C4-2B (cell line): ENCODE measurements at regions not wholly inside any gene's neighbourhood (a gene's known extent, or its start where the extent isn't known, plus 50 kb on each side); places are given as distances from the start of the nearest gene placed in this dataset.

ENCODE experiments used
- H3K27ac ChIP-seq: fragments of 450-650 bp; 2 replicates; pipeline ENCODE4 v1.5.1; 2017
- ZFX ChIP-seq: fragments of 450-650 bp; IDR thresholded peaks from 2 replicates; pipeline ENCODE4 v1.6.1; 2017
- TF ChIP-seq, protein P1 (sequence below): fragments of 450-650 bp; conservative IDR thresholded peaks from 2 replicates; pipeline ENCODE4 v1.5.1; 2017; ENCODE audit warnings: mild to moderate bottlenecking

GRCh38 chr12:89105243-89105642 lies 247.1 kb downstream of the DUSP6 start:
- TF ChIP-seq, protein P1, sequence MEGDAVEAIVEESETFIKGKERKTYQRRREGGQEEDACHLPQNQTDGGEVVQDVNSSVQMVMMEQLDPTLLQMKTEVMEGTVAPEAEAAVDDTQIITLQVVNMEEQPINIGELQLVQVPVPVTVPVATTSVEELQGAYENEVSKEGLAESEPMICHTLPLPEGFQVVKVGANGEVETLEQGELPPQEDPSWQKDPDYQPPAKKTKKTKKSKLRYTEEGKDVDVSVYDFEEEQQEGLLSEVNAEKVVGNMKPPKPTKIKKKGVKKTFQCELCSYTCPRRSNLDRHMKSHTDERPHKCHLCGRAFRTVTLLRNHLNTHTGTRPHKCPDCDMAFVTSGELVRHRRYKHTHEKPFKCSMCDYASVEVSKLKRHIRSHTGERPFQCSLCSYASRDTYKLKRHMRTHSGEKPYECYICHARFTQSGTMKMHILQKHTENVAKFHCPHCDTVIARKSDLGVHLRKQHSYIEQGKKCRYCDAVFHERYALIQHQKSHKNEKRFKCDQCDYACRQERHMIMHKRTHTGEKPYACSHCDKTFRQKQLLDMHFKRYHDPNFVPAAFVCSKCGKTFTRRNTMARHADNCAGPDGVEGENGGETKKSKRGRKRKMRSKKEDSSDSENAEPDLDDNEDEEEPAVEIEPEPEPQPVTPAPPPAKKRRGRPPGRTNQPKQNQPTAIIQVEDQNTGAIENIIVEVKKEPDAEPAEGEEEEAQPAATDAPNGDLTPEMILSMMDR: no peak
- TF ChIP-seq ZFX: no peak

GRCh38 chr12:89103831-89104230 lies 248.5 kb downstream of the DUSP6 start:
- no peak overlapping the region for H3K27ac ChIP-seq
- TF ChIP-seq ZFX: no peak
- TF ChIP-seq, protein P1: no peak

More at GRCh38 chr12:89105243-89105642, 247.1 kb downstream of the DUSP6 start:
- H3K27ac ChIP-seq: no peak overlapping the region

DNA sequence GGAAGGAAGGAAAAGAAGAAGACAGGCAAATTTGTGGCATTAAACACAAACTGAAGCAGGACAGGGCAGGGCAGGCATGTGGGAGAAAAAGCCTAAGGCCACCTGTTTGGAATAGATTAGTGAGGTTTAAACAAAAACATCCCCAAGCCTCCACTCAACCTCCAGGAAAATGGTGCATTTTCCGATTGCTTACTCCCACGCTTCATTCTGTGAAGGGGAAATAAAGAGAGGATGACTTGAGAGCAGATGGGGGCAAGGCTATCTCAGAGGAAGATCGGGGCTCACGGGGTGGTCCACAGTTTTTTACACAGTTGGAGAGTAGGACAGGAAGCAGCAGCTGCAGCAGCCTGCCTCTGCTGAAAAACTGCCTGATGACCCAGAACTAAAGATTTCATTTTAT lies 250.9 kb downstream of the DUSP6 start:
- H3K27ac ChIP-seq: no peak overlapping the region
- TF ChIP-seq, protein P1: no peak
- no peak for TF ChIP-seq ZFX

GRCh38 chr12:89098441-89099112 lies 253.7 kb downstream of the DUSP6 start:
- no peak overlapping the region for H3K27ac ChIP-seq
- no peak for TF ChIP-seq ZFX
- TF ChIP-seq, protein P1: no peak

- no peak overlapping the region for H3K27ac ChIP-seq
- TF ChIP-seq, protein P1: no peak
- TF ChIP-seq ZFX: no peak
Observed at GRCh38 chr12:89092297-89092696, 260.0 kb downstream of the DUSP6 start.

DNA sequence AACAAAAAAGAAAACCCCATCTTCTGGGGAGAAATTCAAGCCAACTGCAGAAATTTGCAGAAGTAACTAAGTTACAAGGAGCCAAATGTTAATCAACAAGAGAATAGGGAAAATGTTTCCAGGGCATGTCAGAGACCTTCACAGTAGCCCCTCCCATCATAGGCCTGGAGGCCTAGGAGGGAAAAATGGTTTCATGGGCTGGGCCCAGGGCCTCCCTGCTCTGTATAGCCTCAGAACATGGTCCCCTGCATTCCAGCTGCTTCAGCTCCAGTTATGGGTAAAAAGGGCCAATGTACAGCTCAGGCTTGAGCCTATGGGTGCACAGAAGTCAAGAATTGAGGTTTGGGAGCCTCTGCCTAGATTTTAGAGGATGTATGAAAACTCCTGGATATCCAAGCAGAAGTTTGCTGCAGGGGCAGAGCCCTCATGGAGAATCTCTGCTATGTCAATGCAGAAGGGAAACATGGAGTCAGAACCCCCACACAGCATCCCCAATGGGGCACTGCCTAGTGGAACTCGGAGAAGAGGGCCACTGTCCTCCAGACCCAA lies 260.9 kb downstream of the DUSP6 start:
- TF ChIP-seq, protein P1: no peak
- TF ChIP-seq ZFX: no peak

DNA sequence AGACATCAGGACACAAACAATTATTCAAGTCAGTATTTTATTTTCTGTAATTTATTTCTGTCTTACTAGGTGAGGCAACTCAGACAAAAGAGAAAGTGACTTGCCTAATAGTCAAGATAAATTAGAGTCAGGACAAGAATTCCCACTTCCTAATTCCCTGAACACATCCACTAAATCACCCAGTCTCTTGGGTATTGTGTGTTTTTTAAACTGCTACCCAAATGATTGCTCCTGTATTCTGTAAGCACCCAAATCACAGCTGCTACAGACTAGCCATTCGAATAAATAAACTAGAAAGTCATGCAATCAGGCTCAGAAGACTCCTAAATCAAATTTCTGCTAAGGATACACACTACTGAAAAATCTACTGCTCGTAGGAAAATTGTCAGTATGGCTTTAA lies 263.0 kb downstream of the DUSP6 start:
- TF ChIP-seq, protein P1: no peak
- TF ChIP-seq ZFX: no peak
- H3K27ac ChIP-seq: no peak overlapping the region

More for the DNA sequence above, 260.9 kb downstream of the DUSP6 start:
- H3K27ac ChIP-seq: no peak overlapping the region
